ENCODE measurements at regions not wholly inside any gene's neighbourhood (a gene's known extent, or its start where the extent isn't known, plus 50 kb on each side); places are given as distances from the start of the nearest gene placed in this dataset.

DNA sequence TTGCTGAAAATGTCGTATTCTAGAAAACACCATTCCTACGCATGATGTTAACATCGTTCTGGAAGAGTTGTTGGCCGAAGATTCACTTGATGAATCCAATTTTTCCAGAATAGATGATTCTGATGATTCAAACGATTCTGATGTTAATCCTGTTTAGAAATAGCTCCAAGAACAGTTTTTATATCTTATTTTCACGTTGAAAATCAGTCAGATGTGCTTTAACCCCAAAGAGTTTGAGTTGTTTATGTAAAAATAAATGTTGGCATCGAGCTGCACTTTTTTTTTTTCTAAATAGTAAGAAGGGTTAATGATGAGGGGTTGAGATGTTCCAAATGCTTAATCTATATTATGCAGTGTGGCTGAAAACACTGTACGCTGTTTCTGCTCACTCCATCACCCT, 99.9 kb upstream of the LINC00305 start:
- H3K36me3 ChIP-seq (ENCODE audit: insufficient read depth) = no peaks in the 10 kb centered on the region
- H3K27ac ChIP-seq = no peak overlapping the region
- no peaks in the 10 kb centered on the region for H3K27me3 ChIP-seq (ENCODE audit: insufficient read depth, low read depth)
- TF ChIP-seq, protein P1, sequence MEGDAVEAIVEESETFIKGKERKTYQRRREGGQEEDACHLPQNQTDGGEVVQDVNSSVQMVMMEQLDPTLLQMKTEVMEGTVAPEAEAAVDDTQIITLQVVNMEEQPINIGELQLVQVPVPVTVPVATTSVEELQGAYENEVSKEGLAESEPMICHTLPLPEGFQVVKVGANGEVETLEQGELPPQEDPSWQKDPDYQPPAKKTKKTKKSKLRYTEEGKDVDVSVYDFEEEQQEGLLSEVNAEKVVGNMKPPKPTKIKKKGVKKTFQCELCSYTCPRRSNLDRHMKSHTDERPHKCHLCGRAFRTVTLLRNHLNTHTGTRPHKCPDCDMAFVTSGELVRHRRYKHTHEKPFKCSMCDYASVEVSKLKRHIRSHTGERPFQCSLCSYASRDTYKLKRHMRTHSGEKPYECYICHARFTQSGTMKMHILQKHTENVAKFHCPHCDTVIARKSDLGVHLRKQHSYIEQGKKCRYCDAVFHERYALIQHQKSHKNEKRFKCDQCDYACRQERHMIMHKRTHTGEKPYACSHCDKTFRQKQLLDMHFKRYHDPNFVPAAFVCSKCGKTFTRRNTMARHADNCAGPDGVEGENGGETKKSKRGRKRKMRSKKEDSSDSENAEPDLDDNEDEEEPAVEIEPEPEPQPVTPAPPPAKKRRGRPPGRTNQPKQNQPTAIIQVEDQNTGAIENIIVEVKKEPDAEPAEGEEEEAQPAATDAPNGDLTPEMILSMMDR (conservative IDR thresholded peaks at IDR 0.05; ENCODE audit: low read depth, low read length) = no peak
- H3K79me2 ChIP-seq (ENCODE audit: insufficient read depth, low read depth) = no peaks in the 10 kb centered on the region
- no peak overlapping the region for H3K4me2 ChIP-seq
- H2AFZ ChIP-seq (ENCODE audit: low read depth) = no peak overlapping the region
- no peaks in the 10 kb centered on the region for H3K4me1 ChIP-seq (ENCODE audit: low read depth, poor library complexity, severe bottlenecking)
- H3K9ac ChIP-seq = no peak overlapping the region
- H3K4me3 ChIP-seq (IDR thresholded peaks at IDR 0.05; ENCODE audit: insufficient read depth, low read depth, low read length) = no peak overlapping the region
- H4K20me1 ChIP-seq (ENCODE audit: insufficient read depth) = no peaks in the 10 kb centered on the region

- Histone ChIP-seq H4K20me1 (ENCODE audit: insufficient read depth) (no peaks in the 10 kb centered on the region), H3K27me3 (ENCODE audit: insufficient read depth, low read depth) (no peaks in the 10 kb centered on the region), H2AFZ (ENCODE audit: low read depth) (no peak overlapping the region), H3K4me1 (ENCODE audit: low read depth, poor library complexity, severe bottlenecking) (no peaks in the 10 kb centered on the region), H3K27ac (no peak overlapping the region), H3K4me2 (no peak overlapping the region), H3K4me3 (IDR thresholded peaks at IDR 0.05; ENCODE audit: insufficient read depth, low read depth, low read length) (no peak overlapping the region), H3K36me3 (ENCODE audit: insufficient read depth) (no peaks in the 10 kb centered on the region), H3K9ac (no peak overlapping the region), H3K79me2 (ENCODE audit: insufficient read depth, low read depth) (no peaks in the 10 kb centered on the region)
- TF ChIP-seq, protein P1 (conservative IDR thresholded peaks at IDR 0.05; ENCODE audit: low read depth, low read length) = no peak
Measured at GRCh38 chr18:64245126-64245861, 96.4 kb upstream of the LINC00305 start.

DNA sequence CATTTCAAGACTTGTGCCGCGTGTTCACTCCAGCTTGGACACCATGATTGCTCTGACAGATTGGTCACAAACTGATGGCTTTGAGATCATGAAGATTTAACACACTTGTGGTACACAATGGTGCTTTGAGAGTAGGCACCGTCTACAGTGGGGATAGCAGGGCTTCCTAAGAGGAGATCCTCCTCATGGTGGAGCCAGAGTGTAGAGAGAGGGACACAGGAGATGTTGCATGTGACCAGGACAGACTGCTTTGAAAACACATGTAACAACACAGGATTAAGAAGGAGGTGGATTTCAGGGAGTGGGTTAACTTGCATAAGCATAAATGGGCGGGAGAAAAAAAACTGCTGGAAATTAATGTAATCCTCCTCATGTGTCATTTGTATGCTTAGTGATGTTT, 95.7 kb upstream of the LINC00305 start:
- no peaks in the 10 kb centered on the region for H4K20me1 ChIP-seq (ENCODE audit: insufficient read depth)
- no peaks in the 10 kb centered on the region for H3K4me1 ChIP-seq (ENCODE audit: low read depth, poor library complexity, severe bottlenecking)
- TF ChIP-seq, protein P1 (conservative IDR thresholded peaks at IDR 0.05; ENCODE audit: low read depth, low read length) = no peak
- H3K4me3 ChIP-seq (IDR thresholded peaks at IDR 0.05; ENCODE audit: insufficient read depth, low read depth, low read length) = no peak overlapping the region
- H3K27ac ChIP-seq = no peak overlapping the region
- H3K79me2 ChIP-seq (ENCODE audit: insufficient read depth, low read depth) = no peaks in the 10 kb centered on the region
- no peak overlapping the region for H3K4me2 ChIP-seq
- H3K36me3 ChIP-seq (ENCODE audit: insufficient read depth) = no peaks in the 10 kb centered on the region
- H3K9ac ChIP-seq = no peak overlapping the region
- H3K27me3 ChIP-seq (ENCODE audit: insufficient read depth, low read depth) = no peaks in the 10 kb centered on the region
- no peak overlapping the region for H2AFZ ChIP-seq (ENCODE audit: low read depth)

- Histone ChIP-seq H4K20me1 (ENCODE audit: insufficient read depth) (no peaks in the 10 kb centered on the region), H3K4me1 (ENCODE audit: low read depth, poor library complexity, severe bottlenecking) (no peaks in the 10 kb centered on the region), H3K4me3 (IDR thresholded peaks at IDR 0.05; ENCODE audit: insufficient read depth, low read depth, low read length) (no peak overlapping the region)
Measured at GRCh38 chr18:64240316-64240715, 91.4 kb upstream of the LINC00305 start.

More at GRCh38 chr18:64240316-64240715, 91.4 kb upstream of the LINC00305 start:
- Histone ChIP-seq H3K27me3 (ENCODE audit: insufficient read depth, low read depth) (no peaks in the 10 kb centered on the region), H3K4me2 (no peak overlapping the region), H3K79me2 (ENCODE audit: insufficient read depth, low read depth) (no peaks in the 10 kb centered on the region), H2AFZ (ENCODE audit: low read depth) (no peak overlapping the region), H3K36me3 (ENCODE audit: insufficient read depth) (no peaks in the 10 kb centered on the region), H3K27ac (no peak overlapping the region), H3K9ac (no peak overlapping the region)
- TF ChIP-seq, protein P1 (conservative IDR thresholded peaks at IDR 0.05; ENCODE audit: low read depth, low read length) = no peak

Data from KMS-11 (cell line).